HepG2 (cell line): ENCODE measurements at regions not wholly inside any gene's neighbourhood (a gene's known extent, or its start where the extent isn't known, plus 50 kb on each side); places are given as distances from the start of the nearest gene placed in this dataset.

Experiments
- ATAC-seq: fragments of 200-7000 bp; cut with Tn5 transposase; 3 replicates; pipeline ENCODE4 v1.9.1; 2020; ENCODE audit warnings: mild to moderate bottlenecking, moderate library complexity
- BruUV-seq: library from RNA; stranded (reverse); fragments of 400-500 nt; replicated peaks from 2 replicates; lab custom pipeline; 2021; lab: Mats Ljungman, UMichigan
- CTCF ChIA-PET: fragments of 300-600 bp; formaldehyde crosslinking; extraction: SDS; loops from one replicate; lab custom pipeline; 2021; ENCODE audit warnings: low total read pairs, inconsistent platforms, low intra/inter-chr PET ratio; lab: Yijun Ruan, JAX
- POLR2A ChIA-PET: fragments of 350-600 bp; sonication (Branson Sonifier 250); formaldehyde crosslinking; loops from one replicate; lab custom pipeline; 2020; ENCODE audit warnings: antibody characterized with exemption, inconsistent platforms; lab: Yijun Ruan, JAX
- DNase-seq: peaks from one replicate; pipeline ENCODE4 v3.0.0-alpha.2; 2015; ENCODE audit warnings: low spot score
- FAIRE-seq: peaks from 3 replicates; lab custom pipeline; 2011; peaks lifted over from hg19 to GRCh38; lab: Jason Lieb, UNC
- H2AFZ ChIP-seq: one replicate; pipeline ENCODE4 v1.6.1; 2011; ENCODE audit warnings: low read length, inconsistent platforms
- H3K27ac ChIP-seq: fragments of 300-600 bp; 3 replicates; pipeline ENCODE4 v1.8.0; 2011; ENCODE audit warnings: mixed run types, mild to moderate bottlenecking, mixed read lengths, low read length, inconsistent platforms; ENCODE audit not compliant: insufficient read depth; ENCODE audit errors: extremely low read length
- H3K27me3 ChIP-seq, 2 experiments: fragments of 200-600 bp in 1 of 2; 2 replicates in 1 of 2; 3 replicates in 1 of 2; pipeline versions ENCODE4 v1.6.0 to v1.8.0; 2011; ENCODE audit warnings: low read length in 2 of 2, mild to moderate bottlenecking in 2 of 2, moderate library complexity in 2 of 2, inconsistent platforms in 1 of 2; ENCODE audit not compliant: insufficient read depth in 2 of 2, control insufficient read depth in 1 of 2
- H3K36me3 ChIP-seq, 2 experiments: fragments of 200-600 bp in 1 of 2; replicated peaks in 1 of 2; 2 replicates in 1 of 2; 3 replicates in 1 of 2; pipeline versions ENCODE4 v1.5.1 to v1.8.0; 2011; ENCODE audit warnings: low read length in 2 of 2, inconsistent platforms in 1 of 2; ENCODE audit not compliant: insufficient read depth in 2 of 2, control insufficient read depth in 1 of 2
- H3K4me1 ChIP-seq: 2 replicates; pipeline ENCODE4 v1.5.1; 2012; ENCODE audit warnings: low read length, inconsistent platforms; ENCODE audit not compliant: insufficient read depth
- H3K4me2 ChIP-seq: 2 replicates; pipeline ENCODE4 v1.6.0; 2011; ENCODE audit warnings: low read depth, low read length, inconsistent platforms
- H3K4me3 ChIP-seq, 3 experiments: fragments of 200-600 bp in 1 of 3; sonication (generic), shearing (Covaris generic) in 1 of 3; replicated peaks in 1 of 3; 2 replicates each; pipeline ENCODE4 v1.5.1; 2011 to 2016; ENCODE audit warnings: low read length in 3 of 3, inconsistent platforms in 2 of 3, low read depth in 2 of 3, mild to moderate bottlenecking in 2 of 3, control low read depth in 1 of 3, mixed read lengths in 1 of 3; ENCODE audit not compliant: insufficient read depth in 1 of 3
- H3K79me2 ChIP-seq: one replicate; pipeline ENCODE4 v1.6.1; 2011; ENCODE audit warnings: low read length, inconsistent platforms; ENCODE audit not compliant: insufficient read depth
- H3K9ac ChIP-seq: 2 replicates; pipeline ENCODE4 v1.6.0; 2011; ENCODE audit warnings: mild to moderate bottlenecking, low read depth, low read length, inconsistent platforms; ENCODE audit not compliant: insufficient read depth
- H3K9me3 ChIP-seq: 2 replicates; pipeline ENCODE4 v1.5.1; 2012; ENCODE audit warnings: mild to moderate bottlenecking, low read length
- H4K20me1 ChIP-seq: 2 replicates; pipeline ENCODE4 v1.6.0; 2011; ENCODE audit warnings: inconsistent platforms, mild to moderate bottlenecking, low read length, moderate library complexity; ENCODE audit not compliant: insufficient read depth
- AKAP8 ChIP-seq: sonication (generic); formaldehyde crosslinking; IDR thresholded peaks from 2 replicates; pipeline ENCODE4 v1.5.1; 2020; ENCODE audit warnings: mild to moderate bottlenecking, missing genetic modification reagents
- CEBPB ChIP-seq: IDR thresholded peaks from 2 replicates; pipeline ENCODE4 v1.6.1; 2011; ENCODE audit warnings: low read depth, low read length, improper control_type of control experiment, borderline replicate concordance
- NFAT5 ChIP-seq: sonication (generic); formaldehyde crosslinking; IDR thresholded peaks from 2 replicates; pipeline ENCODE4 v1.4.0; 2020; ENCODE audit warnings: missing genetic modification reagents
- PCBP1 ChIP-seq: fragments of 200-400 bp; formaldehyde crosslinking; IDR thresholded peaks from 2 replicates; pipeline ENCODE4 v1.6.1; 2017; ENCODE audit warnings: mild to moderate bottlenecking, low read depth, low read length, borderline replicate concordance
- POLR2AphosphoS2 ChIP-seq: IDR thresholded peaks from 2 replicates; pipeline ENCODE4 v1.6.1; 2011; ENCODE audit warnings: low read depth, low read length, improper control_type of control experiment
- PRPF4 ChIP-seq: fragments of 200-400 bp; formaldehyde crosslinking; IDR thresholded peaks from 2 replicates; pipeline ENCODE4 v1.6.1; 2016; ENCODE audit warnings: low read length, low read depth; ENCODE audit not compliant: poor library complexity, severe bottlenecking
- RNF219 ChIP-seq: sonication (generic); formaldehyde crosslinking; IDR thresholded peaks from 2 replicates; pipeline ENCODE4 v1.5.0; 2020; ENCODE audit warnings: mild to moderate bottlenecking, missing genetic modification reagents
- TCF7L2 ChIP-seq: IDR thresholded peaks from 2 replicates; pipeline ENCODE4 v1.6.1; 2011; ENCODE audit warnings: mild to moderate bottlenecking, low read depth, low read length, moderate library complexity
- TFE3 ChIP-seq: IDR thresholded peaks from 2 replicates; pipeline ENCODE4 v1.6.1; 2016
- TRIM24 ChIP-seq: sonication (generic); formaldehyde crosslinking; IDR thresholded peaks from 2 replicates; pipeline ENCODE4 v1.8.0; 2022; ENCODE audit warnings: mild to moderate bottlenecking, missing genetic modification reagents
- ZNF264 ChIP-seq: sonication (generic); formaldehyde crosslinking; IDR thresholded peaks from 2 replicates; pipeline ENCODE4 v1.4.0; 2020; ENCODE audit warnings: missing genetic modification reagents
- ZNF569 ChIP-seq: sonication (generic); formaldehyde crosslinking; IDR thresholded peaks from 2 replicates; pipeline ENCODE4 v1.5.0; 2020; ENCODE audit warnings: mild to moderate bottlenecking, missing genetic modification reagents, moderate library complexity, borderline replicate concordance
- WGBS: methylation state at CpG from one replicate; pipeline ENCODE4 v1.1.6; 2017; ENCODE audit warnings: low lambda C conversion rate; 5-methylcytosine and 5-hydroxymethylcytosine counted together
- in situ Hi-C: cut with HindIII; loops from 2 replicates; pipeline ENCODE4 v1.10.0; 2017; ENCODE audit warnings: low pct_unique_long_range_greater_than_20kb; ENCODE audit not compliant: extremely low pct_ligation_motif_present
- intact Hi-C: fragments of 100-400 bp; cut with micrococcal nuclease; formaldehyde crosslinking; loops from one replicate; pipeline ENCODE4 v1.10.0; 2022; ENCODE audit not compliant: unreplicated experiment

GRCh38 chr6:169971081-169971861 lies 219.8 kb downstream of the ERMARD start:
- no TSS peak for BruUV-seq
- in situ Hi-C loops (no loop called here), intact Hi-C loops (no loop called here)
- POLR2A ChIA-PET = no interaction called here
- Histone ChIP-seq H3K9me3 (no peaks in the 10 kb centered on the region), H3K4me2 (no peak overlapping the region), H3K4me3 (no peak overlapping the region), H3K79me2 (no peaks in the 10 kb centered on the region), H3K27ac (no peak overlapping the region), H3K36me3 (no peaks in the 10 kb centered on the region), H3K9ac (no peak overlapping the region), H3K4me1 (no peaks in the 10 kb centered on the region), H4K20me1 (no peaks in the 10 kb centered on the region), H3K27me3 (peaks cover 21 to 66% of the 10 kb centered on the region in 2 experiments), H2AFZ (no peak overlapping the region)
- FAIRE-seq (no peak), ATAC-seq (no peak; the same call in 2 of the 3 replicates), DNase-seq (no peak)
- CTCF ChIA-PET = no interaction called here
- WGBS = 7% methylated on average over 27 of the region's 38 CpGs
- no peak for TF ChIP-seq ZNF264
- TF ChIP-seq ZNF569 (CRISPR knock-in tag) = no peak
- TF ChIP-seq PCBP1 = no peak
- no peak for TF ChIP-seq CEBPB
- TF ChIP-seq AKAP8 (CRISPR knock-in tag) = no peak
- no peak for TF ChIP-seq TFE3 (CRISPR knock-in tag)
- TF ChIP-seq TRIM24 (CRISPR knock-in tag) = no peak
- no peak for TF ChIP-seq TCF7L2
- no peak for TF ChIP-seq POLR2AphosphoS2
- no peak for TF ChIP-seq RNF219
- no peak for TF ChIP-seq PRPF4
- TF ChIP-seq NFAT5 (CRISPR knock-in tag) = no peak
